BJ (cell line): ENCODE measurements at regions not wholly inside any gene's neighbourhood (a gene's known extent, or its start where the extent isn't known, plus 50 kb on each side); places are given as distances from the start of the nearest gene placed in this dataset.

Experiments used
- CTCF ChIA-PET: fragments of 350-600 bp; formaldehyde crosslinking; extraction: SDS; loops from one replicate; lab custom pipeline; 2021; ENCODE audit warnings: antibody characterized with exemption, inconsistent platforms; lab: Yijun Ruan, JAX
- POLR2A ChIA-PET: fragments of 300-600 bp; sonication (Branson Sonifier 250); formaldehyde crosslinking; extraction: SDS; loops from one replicate; lab custom pipeline; 2021; ENCODE audit warnings: antibody characterized with exemption; lab: Charles Lee
- DNase-seq: peaks from one replicate; pipeline ENCODE4 v3.0.0-alpha.2; 2011; ENCODE audit warnings: low read depth
- H3K27me3 ChIP-seq: 2 replicates; pipeline ENCODE4 v1.6.0; 2011; ENCODE audit warnings: low read length; ENCODE audit not compliant: control insufficient read depth, insufficient read depth
- H3K36me3 ChIP-seq: 2 replicates; pipeline ENCODE4 v1.5.1; 2011; ENCODE audit warnings: low read length; ENCODE audit not compliant: control insufficient read depth, insufficient read depth
- H3K4me3 ChIP-seq: 2 replicates; pipeline ENCODE4 v1.5.1; 2011; ENCODE audit warnings: low read depth, mild to moderate bottlenecking, control low read depth, low read length
- TF ChIP-seq, protein P1 (sequence below): IDR thresholded peaks from 2 replicates; pipeline ENCODE4 v1.5.1; 2011; ENCODE audit warnings: low read depth, mild to moderate bottlenecking, control low read depth, inconsistent platforms, low read length, moderate library complexity; ENCODE audit not compliant: insufficient read depth

GRCh38 chr2:240293557-240294461, 141.7 kb upstream of the GPC1 start:
- ChIA-PET POLR2A (no interaction called here), CTCF (interaction anchor here (0.8 kb wide), 1 partner anchor 11 kb away, joined by 3 read pairs; no protein-coding TSS in a partner anchor)
- no peak overlapping the region for H3K4me3 ChIP-seq
- DNase-seq = no peak
- no peaks in the 10 kb centered on the region for H3K36me3 ChIP-seq
- TF ChIP-seq, protein P1, sequence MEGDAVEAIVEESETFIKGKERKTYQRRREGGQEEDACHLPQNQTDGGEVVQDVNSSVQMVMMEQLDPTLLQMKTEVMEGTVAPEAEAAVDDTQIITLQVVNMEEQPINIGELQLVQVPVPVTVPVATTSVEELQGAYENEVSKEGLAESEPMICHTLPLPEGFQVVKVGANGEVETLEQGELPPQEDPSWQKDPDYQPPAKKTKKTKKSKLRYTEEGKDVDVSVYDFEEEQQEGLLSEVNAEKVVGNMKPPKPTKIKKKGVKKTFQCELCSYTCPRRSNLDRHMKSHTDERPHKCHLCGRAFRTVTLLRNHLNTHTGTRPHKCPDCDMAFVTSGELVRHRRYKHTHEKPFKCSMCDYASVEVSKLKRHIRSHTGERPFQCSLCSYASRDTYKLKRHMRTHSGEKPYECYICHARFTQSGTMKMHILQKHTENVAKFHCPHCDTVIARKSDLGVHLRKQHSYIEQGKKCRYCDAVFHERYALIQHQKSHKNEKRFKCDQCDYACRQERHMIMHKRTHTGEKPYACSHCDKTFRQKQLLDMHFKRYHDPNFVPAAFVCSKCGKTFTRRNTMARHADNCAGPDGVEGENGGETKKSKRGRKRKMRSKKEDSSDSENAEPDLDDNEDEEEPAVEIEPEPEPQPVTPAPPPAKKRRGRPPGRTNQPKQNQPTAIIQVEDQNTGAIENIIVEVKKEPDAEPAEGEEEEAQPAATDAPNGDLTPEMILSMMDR = no peak
- H3K27me3 ChIP-seq = peaks cover 4% of the 10 kb centered on the region

GRCh38 chr2:240294514-240294913, 140.9 kb upstream of the GPC1 start:
- CTCF ChIA-PET = no interaction called here
- Histone ChIP-seq H3K27me3 (peaks cover 4% of the 10 kb centered on the region), H3K4me3 (no peak overlapping the region), H3K36me3 (no peaks in the 10 kb centered on the region)
- DNase-seq = no peak
- TF ChIP-seq, protein P1 = no peak
- POLR2A ChIA-PET = no interaction called here

DNA sequence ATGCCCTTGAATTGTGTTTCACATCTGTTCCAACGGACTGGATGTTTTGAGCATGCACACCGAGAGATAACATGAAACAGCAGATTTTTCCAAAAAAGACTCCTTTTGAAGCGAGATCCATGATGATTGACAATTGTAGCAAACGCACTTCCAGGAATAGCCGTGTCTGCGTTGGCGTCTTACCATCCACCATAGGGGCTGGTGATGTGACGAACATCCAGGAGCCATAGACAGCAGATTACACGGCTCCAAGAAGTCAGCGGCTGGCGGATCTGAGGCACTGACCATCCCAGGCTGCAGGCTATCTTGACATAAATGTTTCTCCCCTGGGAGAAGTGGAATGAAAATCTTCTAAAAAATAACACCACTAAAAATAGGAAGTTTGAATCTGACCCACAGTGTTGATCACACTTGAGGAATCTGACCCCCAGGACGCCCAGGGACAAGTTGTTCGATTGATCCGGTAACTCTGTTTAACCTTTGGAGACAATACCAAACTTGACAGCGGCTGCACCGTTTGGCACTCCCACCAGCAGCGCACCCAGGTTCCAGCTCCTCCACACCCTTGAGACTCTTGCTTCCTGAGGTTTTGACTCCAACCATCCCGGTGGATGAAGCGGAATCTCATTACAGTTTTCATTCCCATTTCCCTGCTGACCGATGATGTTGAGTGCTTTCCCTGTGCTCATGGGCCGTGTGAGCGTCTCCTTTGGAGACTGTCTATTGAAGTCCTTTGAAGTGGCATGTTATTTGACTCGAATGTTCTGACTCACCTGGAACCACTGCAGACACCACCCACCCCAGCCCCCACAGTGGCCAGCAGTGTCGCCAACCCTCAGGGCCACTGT, 140.0 kb upstream of the GPC1 start:
- CTCF ChIA-PET = no interaction called here
- POLR2A ChIA-PET = no interaction called here
- Histone ChIP-seq H3K4me3 (no peak overlapping the region), H3K27me3 (peaks cover 4% of the 10 kb centered on the region), H3K36me3 (no peaks in the 10 kb centered on the region)
- TF ChIP-seq, protein P1 = no peak
- DNase-seq = no peak

DNA sequence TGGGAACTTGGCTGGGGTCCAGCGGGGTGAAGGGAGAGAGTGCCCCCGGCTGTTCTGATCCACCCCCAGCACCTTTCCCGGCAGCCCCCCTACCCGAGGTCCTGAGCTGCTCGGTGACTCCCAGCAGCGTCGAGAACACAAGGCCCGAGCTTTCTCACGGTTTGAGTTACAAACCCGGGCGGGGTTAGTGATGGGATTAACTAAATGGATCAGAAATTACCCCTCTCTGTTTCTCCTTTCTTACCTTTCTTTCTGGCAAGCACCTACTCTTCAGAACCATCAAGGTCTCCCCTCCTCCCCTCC, 139.4 kb upstream of the GPC1 start:
- POLR2A ChIA-PET = no interaction called here
- CTCF ChIA-PET = no interaction called here
- H3K27me3 ChIP-seq = peaks cover 4% of the 10 kb centered on the region
- no peak overlapping the region for H3K4me3 ChIP-seq
- no peak for DNase-seq
- TF ChIP-seq, protein P1 = no peak
- H3K36me3 ChIP-seq = no peaks in the 10 kb centered on the region
